Erythroblast (primary cell): ENCODE measurements at regions not wholly inside any gene's neighbourhood (a gene's known extent, or its start where the extent isn't known, plus 50 kb on each side); places are given as distances from the start of the nearest gene placed in this dataset.

Experiments
- GATA1 ChIP-seq: IDR thresholded peaks from 2 replicates; pipeline ENCODE4 v1.6.1; 2011; ENCODE audit warnings: low read depth, mild to moderate bottlenecking, control low read depth, low read length, moderate library complexity
- POLR2A ChIP-seq: IDR thresholded peaks from 2 replicates; pipeline ENCODE4 v1.6.1; 2011; ENCODE audit warnings: mild to moderate bottlenecking, low read length

GRCh38 chr2:161046876-161047275 lies 113.4 kb upstream of the TANK start:
- TF ChIP-seq POLR2A (no peak), GATA1 (no peak)
